GM21529 (cell line): ENCODE measurements at regions not wholly inside any gene's neighbourhood (a gene's known extent, or its start where the extent isn't known, plus 50 kb on each side); places are given as distances from the start of the nearest gene placed in this dataset.
"Not testable (repeated sequence)": the region's sequence is repeated elsewhere in the genome, so short reads cannot be mapped to it uniquely, and the experiment has no call there.

Experiments
- ATAC-seq: cut with Tn5 transposase; IDR thresholded peaks from one replicate; pipeline ENCODE4 v1.9.1; 2021; ENCODE audit not compliant: unreplicated experiment

- ATAC-seq: no peak
These were observed 257.0 kb upstream of the CPHXL start for GRCh38 chr16:75983296-75983695.

GRCh38 chr16:75983741-75984381, 257.6 kb upstream of the CPHXL start:
- no peak for ATAC-seq

- ATAC-seq: no peak
These were observed 261.0 kb upstream of the CPHXL start for GRCh38 chr16:75987323-75987722.

- ATAC-seq: no peak
These were observed 270.2 kb upstream of the CPHXL start for GRCh38 chr16:75996491-75996890.

GRCh38 chr16:75997606-75998005, 271.3 kb upstream of the CPHXL start:
- ATAC-seq: no peak

- no peak for ATAC-seq
These were observed 269.6 kb upstream of the CNTNAP4 start for GRCh38 chr16:76007645-76008044.

GRCh38 chr16:76023835-76024234, 253.4 kb upstream of the CNTNAP4 start:
- ATAC-seq: no peak

GRCh38 chr16:76035689-76036088, 241.5 kb upstream of the CNTNAP4 start:
- no peak for ATAC-seq

GRCh38 chr16:76038097-76038496, 239.1 kb upstream of the CNTNAP4 start:
- no peak for ATAC-seq

GRCh38 chr16:76052725-76053124, 224.5 kb upstream of the CNTNAP4 start:
- no peak for ATAC-seq

GRCh38 chr16:76059186-76059585, 218.0 kb upstream of the CNTNAP4 start:
- ATAC-seq: no peak

GRCh38 chr16:76059701-76060100, 217.5 kb upstream of the CNTNAP4 start:
- no peak for ATAC-seq

- ATAC-seq: no peak
These were observed 205.5 kb upstream of the CNTNAP4 start for GRCh38 chr16:76071690-76072089.

- ATAC-seq: no peak
These were observed 195.2 kb upstream of the CNTNAP4 start for GRCh38 chr16:76081967-76082366.

- ATAC-seq: no peak
These were observed 170.6 kb upstream of the CNTNAP4 start for GRCh38 chr16:76106647-76107046.

GRCh38 chr16:76108460-76108859, 168.7 kb upstream of the CNTNAP4 start:
- ATAC-seq: no peak

GRCh38 chr16:76114681-76115080, 162.5 kb upstream of the CNTNAP4 start:
- ATAC-seq: no peak

GRCh38 chr16:76118344-76118743, 158.9 kb upstream of the CNTNAP4 start:
- no peak for ATAC-seq

- ATAC-seq: no peak
These were observed 155.6 kb upstream of the CNTNAP4 start for GRCh38 chr16:76121636-76122035.

GRCh38 chr16:76123966-76124365, 153.2 kb upstream of the CNTNAP4 start:
- no peak for ATAC-seq

- ATAC-seq: no peak
These were observed 151.3 kb upstream of the CNTNAP4 start for GRCh38 chr16:76125871-76126270.

- ATAC-seq: not testable (repeated sequence)
These were observed 139.1 kb upstream of the CNTNAP4 start for GRCh38 chr16:76138056-76138455.

- ATAC-seq: no peak
These were observed 119.6 kb upstream of the CNTNAP4 start for GRCh38 chr16:76157629-76158028.
